LNCaP clone FGC (cell line): ENCODE measurements at regions not wholly inside any gene's neighbourhood (a gene's known extent, or its start where the extent isn't known, plus 50 kb on each side); places are given as distances from the start of the nearest gene placed in this dataset.

Source experiments
- DNase-seq: peaks from one replicate; pipeline ENCODE4 v3.0.0-alpha.2; 2011; ENCODE audit warnings: low read depth
- H3K4me3 ChIP-seq: 2 replicates; pipeline ENCODE4 v1.5.1; 2011; ENCODE audit warnings: mild to moderate bottlenecking, low read depth, low read length, control low read depth
- CTCF ChIP-seq: IDR thresholded peaks from 2 replicates; pipeline ENCODE4 v1.5.1; 2012; ENCODE audit warnings: mild to moderate bottlenecking; ENCODE audit not compliant: control insufficient read depth, insufficient read depth; ENCODE audit errors: extremely low read depth

DNA sequence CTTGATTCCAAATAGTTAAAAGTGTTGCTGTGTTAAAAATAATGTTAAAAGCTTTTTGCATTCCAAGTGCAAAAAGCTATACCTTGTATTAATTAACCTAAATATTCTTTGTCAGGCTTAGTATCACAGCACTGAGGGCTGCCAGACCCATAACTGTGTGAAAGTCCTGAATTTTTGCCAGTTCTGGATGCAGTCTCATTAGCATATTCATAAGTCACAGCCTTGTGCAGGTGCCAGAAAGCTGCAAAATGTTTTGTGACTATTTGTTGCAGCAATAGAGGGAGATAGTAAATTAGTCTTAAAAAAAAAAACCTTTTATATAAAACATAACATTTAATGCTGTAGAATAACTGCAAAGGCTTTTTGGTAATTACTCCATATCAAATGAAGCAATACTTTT, 56.6 kb downstream of the SLITRK1 start:
- no peak overlapping the region for H3K4me3 ChIP-seq
- TF ChIP-seq CTCF, result no peak
- no peak for DNase-seq

GRCh38 chr13:83824560-83824959, 57.7 kb downstream of the SLITRK1 start:
- TF ChIP-seq CTCF, result no peak
- no peak overlapping the region for H3K4me3 ChIP-seq
- no peak for DNase-seq

GRCh38 chr13:83824120-83824519, 58.2 kb downstream of the SLITRK1 start:
- no peak for TF ChIP-seq CTCF
- no peak for DNase-seq
- no peak overlapping the region for H3K4me3 ChIP-seq

DNA sequence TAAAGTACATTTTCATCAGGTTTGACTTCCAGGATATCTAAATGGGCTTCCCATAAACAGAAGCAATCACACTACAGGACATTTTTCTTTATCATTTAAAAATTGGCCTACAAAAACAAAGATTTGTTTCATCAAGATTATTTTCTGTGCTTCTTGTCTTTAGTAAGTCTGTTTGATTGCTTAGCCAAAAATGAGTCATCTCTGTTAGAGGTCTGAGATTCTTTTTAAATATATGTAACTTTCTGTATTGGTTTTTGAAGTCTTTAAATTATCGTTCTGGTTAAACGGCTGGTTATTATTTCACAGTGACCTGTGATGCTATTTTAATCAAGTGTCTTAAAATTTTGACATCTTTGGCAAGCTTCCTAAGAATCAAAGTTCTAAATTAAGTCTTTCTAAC, 62.7 kb downstream of the SLITRK1 start:
- H3K4me3 ChIP-seq, result no peak overlapping the region
- no peak for DNase-seq
- no peak for TF ChIP-seq CTCF

GRCh38 chr13:83819156-83819555, 63.1 kb downstream of the SLITRK1 start:
- H3K4me3 ChIP-seq, result no peak overlapping the region
- no peak for TF ChIP-seq CTCF
- DNase-seq, result no peak

GRCh38 chr13:83816081-83816480, 66.2 kb downstream of the SLITRK1 start:
- H3K4me3 ChIP-seq, result no peak overlapping the region
- DNase-seq, result no peak
- TF ChIP-seq CTCF, result no peak

DNA sequence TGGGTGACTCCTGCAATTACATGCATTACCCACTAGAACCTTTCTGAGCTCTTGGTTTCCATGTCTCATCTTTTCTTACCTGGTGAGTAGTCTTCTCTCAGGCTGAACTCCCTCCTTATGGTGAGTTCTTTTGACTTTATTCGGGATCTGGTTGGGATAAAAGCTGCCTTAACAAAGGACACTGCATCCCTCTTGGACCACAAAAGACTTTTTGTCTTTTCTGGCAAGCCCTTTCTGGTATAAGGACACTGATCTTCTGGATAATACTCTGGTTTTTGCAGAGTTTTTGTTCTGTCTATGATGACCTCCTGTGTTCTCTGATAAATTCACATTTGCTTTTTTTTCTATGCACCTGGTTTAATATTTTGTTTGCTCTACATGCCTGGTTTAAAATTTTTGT, 66.7 kb downstream of the SLITRK1 start:
- DNase-seq, result no peak
- H3K4me3 ChIP-seq, result no peak overlapping the region
- no peak for TF ChIP-seq CTCF
